ENCODE measurements at regions not wholly inside any gene's neighbourhood (a gene's known extent, or its start where the extent isn't known, plus 50 kb on each side); places are given as distances from the start of the nearest gene placed in this dataset.

DNA sequence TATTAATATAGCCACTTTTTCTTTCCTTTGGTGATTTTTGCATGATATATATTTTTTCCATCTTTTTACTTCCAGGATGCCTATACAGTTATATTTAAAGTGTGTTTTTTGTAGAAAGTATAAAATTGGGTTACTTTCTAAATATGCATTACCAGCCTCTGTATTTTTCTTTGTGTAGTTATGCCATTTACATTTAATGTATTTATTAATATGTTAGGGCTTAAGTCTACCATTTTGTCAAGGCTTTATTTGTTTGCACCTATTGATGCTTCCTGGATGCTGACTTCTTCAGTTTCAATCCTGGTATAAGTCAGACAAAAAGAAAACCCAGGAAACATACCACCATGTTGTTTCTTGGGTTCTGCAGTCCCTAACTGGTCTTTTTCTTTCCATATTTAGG, 911.1 kb upstream of the GOT2 start:
- TF ChIP-seq CTCF (conservative IDR thresholded peaks at IDR 0.05; ENCODE audit: low read depth, low read length) (no peak), EZH2phosphoT487 (IDR thresholded peaks at IDR 0.05; ENCODE audit: borderline replicate concordance, low read length) (no peak)

All from PC-3 (cell line).